ENCODE measurements at regions not wholly inside any gene's neighbourhood (a gene's known extent, or its start where the extent isn't known, plus 50 kb on each side); places are given as distances from the start of the nearest gene placed in this dataset.

DNA sequence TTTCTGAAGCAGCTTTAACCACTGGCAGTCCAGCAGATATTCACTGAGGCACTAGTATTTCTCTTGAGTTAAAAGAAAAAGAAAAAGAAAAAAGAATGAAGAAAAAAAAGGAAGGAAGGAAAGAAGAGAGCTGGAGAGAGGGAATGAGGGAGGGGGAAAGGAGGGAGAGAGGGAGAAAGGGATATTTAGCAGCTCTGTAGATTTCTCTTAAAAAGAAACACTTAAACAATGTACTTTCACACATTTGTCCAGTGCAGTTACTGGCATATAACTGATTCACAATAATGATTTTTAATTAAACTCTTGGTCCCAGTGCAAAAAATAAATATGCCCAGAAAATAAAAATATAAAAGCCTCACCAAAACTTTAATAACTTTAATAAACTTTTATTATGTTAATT, 386.4 kb downstream of the KCNJ2 start:
- no peaks in the 10 kb centered on the region for H4K20me1 ChIP-seq (ENCODE audit: insufficient read depth, low read length)
- no peak overlapping the region for H2BK5ac ChIP-seq (ENCODE audit: low read depth, low read length, poor library complexity, severe bottlenecking)
- H2BK15ac ChIP-seq (ENCODE audit: low read depth, low read length): no peak overlapping the region
- no peaks in the 10 kb centered on the region for H3K9me1 ChIP-seq (ENCODE audit: insufficient read depth, low read length)
- TF ChIP-seq FOS (IDR thresholded peaks at IDR 0.05; ENCODE audit: low read depth, low read length) (no peak), SMC3 (IDR thresholded peaks at IDR 0.05; ENCODE audit: low read depth, low read length) (no peak), RCOR1 (IDR thresholded peaks at IDR 0.05; ENCODE audit: insufficient replicate concordance, low read length) (no peak)
- TF ChIP-seq, protein P1, sequence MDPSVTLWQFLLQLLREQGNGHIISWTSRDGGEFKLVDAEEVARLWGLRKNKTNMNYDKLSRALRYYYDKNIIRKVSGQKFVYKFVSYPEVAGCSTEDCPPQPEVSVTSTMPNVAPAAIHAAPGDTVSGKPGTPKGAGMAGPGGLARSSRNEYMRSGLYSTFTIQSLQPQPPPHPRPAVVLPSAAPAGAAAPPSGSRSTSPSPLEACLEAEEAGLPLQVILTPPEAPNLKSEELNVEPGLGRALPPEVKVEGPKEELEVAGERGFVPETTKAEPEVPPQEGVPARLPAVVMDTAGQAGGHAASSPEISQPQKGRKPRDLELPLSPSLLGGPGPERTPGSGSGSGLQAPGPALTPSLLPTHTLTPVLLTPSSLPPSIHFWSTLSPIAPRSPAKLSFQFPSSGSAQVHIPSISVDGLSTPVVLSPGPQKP (IDR thresholded peaks at IDR 0.05; ENCODE audit: borderline replicate concordance, low read depth, low read length): no peak
- TF ChIP-seq, protein P2, sequence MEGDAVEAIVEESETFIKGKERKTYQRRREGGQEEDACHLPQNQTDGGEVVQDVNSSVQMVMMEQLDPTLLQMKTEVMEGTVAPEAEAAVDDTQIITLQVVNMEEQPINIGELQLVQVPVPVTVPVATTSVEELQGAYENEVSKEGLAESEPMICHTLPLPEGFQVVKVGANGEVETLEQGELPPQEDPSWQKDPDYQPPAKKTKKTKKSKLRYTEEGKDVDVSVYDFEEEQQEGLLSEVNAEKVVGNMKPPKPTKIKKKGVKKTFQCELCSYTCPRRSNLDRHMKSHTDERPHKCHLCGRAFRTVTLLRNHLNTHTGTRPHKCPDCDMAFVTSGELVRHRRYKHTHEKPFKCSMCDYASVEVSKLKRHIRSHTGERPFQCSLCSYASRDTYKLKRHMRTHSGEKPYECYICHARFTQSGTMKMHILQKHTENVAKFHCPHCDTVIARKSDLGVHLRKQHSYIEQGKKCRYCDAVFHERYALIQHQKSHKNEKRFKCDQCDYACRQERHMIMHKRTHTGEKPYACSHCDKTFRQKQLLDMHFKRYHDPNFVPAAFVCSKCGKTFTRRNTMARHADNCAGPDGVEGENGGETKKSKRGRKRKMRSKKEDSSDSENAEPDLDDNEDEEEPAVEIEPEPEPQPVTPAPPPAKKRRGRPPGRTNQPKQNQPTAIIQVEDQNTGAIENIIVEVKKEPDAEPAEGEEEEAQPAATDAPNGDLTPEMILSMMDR (conservative IDR thresholded peaks at IDR 0.05; ENCODE audit: low read depth, low read length): no peak
- H3K4me1 ChIP-seq (ENCODE audit: control insufficient read depth, insufficient read depth, low read length): no peaks in the 10 kb centered on the region; the same call in 1 of the 2 replicates
- intact Hi-C loops (cut with micrococcal nuclease): loop anchor here (10.0 kb wide), 4 partner anchors 381 to 1031 kb away; no protein-coding TSS in a partner anchor
- BruUV-seq (replicated peaks): no TSS peak
- H3K23ac ChIP-seq (ENCODE audit: low read depth, low read length): no peak overlapping the region
- no peak overlapping the region for H2BK20ac ChIP-seq (ENCODE audit: low read depth, low read length)
- no peak overlapping the region for H3K9ac ChIP-seq (ENCODE audit: low read depth, low read length)
- no peak overlapping the region for H3K14ac ChIP-seq (replicated peaks; ENCODE audit: low read depth, low read length)
- no peaks in the 10 kb centered on the region for H3K79me1 ChIP-seq (ENCODE audit: low read depth in 1 of 2, low read length in 2 of 2)
- H2AK5ac ChIP-seq (ENCODE audit: low read depth, low read length): no peak overlapping the region
- CTCF ChIA-PET: no interaction called here
- H4K91ac ChIP-seq (ENCODE audit: insufficient read depth, low read depth, low read length): no peak overlapping the region
- H3K4ac ChIP-seq (ENCODE audit: low read depth, low read length): no peak overlapping the region
- no peak overlapping the region for H4K5ac ChIP-seq (ENCODE audit: low read depth, low read length)
- no peaks in the 10 kb centered on the region for H3K9me3 ChIP-seq (ENCODE audit: control insufficient read depth, insufficient read depth, low read length)
- no peak overlapping the region for H4K8ac ChIP-seq (ENCODE audit: low read depth in 2 of 2, low read length in 2 of 2)
- H3K4me2 ChIP-seq (ENCODE audit: low read depth, low read length): no peak overlapping the region
- H3K27me3 ChIP-seq (ENCODE audit: control insufficient read depth, insufficient read depth, low read length): no peaks in the 10 kb centered on the region
- DNase-seq (no peak), ATAC-seq (ENCODE audit: low read depth) (no peak)
- H3K27ac ChIP-seq (ENCODE audit: insufficient read depth, low read length): no peak overlapping the region
- H3K4me3 ChIP-seq (ENCODE audit: insufficient read depth, low read depth, low read length): no peak overlapping the region
- no peak overlapping the region for H2AK9ac ChIP-seq (replicated peaks; ENCODE audit: low read depth, low read length, poor library complexity)
- H3K18ac ChIP-seq (ENCODE audit: low read depth, low read length): no peak overlapping the region
- dilution Hi-C loops (cut with HindIII; ENCODE audit: low sequenced_read_pairs, unreplicated experiment): no loop called here
- H3K36me3 ChIP-seq (ENCODE audit: control insufficient read depth, insufficient read depth, low read length): no peaks in the 10 kb centered on the region
- H2BK120ac ChIP-seq (ENCODE audit: low read depth, low read length): no peak overlapping the region
- POLR2A ChIA-PET (ENCODE audit: unreplicated experiment): no interaction called here
- no peak overlapping the region for H2AFZ ChIP-seq (replicated peaks; ENCODE audit: low read length, poor library complexity)
- in situ Hi-C loops (cut with MboI; ENCODE audit: low sequenced_read_pairs): loop anchor here (10.0 kb wide), 3 partner anchors 391 to 1031 kb away; partner anchors contain the start of gene KCNJ2
- no peak overlapping the region for H3K56ac ChIP-seq (ENCODE audit: extremely low read depth, insufficient read depth, low read length)

Measured in IMR-90 (cell line).